C4-2B (cell line): ENCODE measurements at regions not wholly inside any gene's neighbourhood (a gene's known extent, or its start where the extent isn't known, plus 50 kb on each side); places are given as distances from the start of the nearest gene placed in this dataset.
"Not testable (repeated sequence)": the region's sequence is repeated elsewhere in the genome, so short reads cannot be mapped to it uniquely, and the experiment has no call there.

Experiments used
- H3K27ac ChIP-seq: fragments of 450-650 bp; 2 replicates; pipeline ENCODE4 v1.5.1; 2017
- CTCF ChIP-seq: fragments of 450-650 bp; conservative IDR thresholded peaks from 2 replicates; pipeline ENCODE4 v1.5.1; 2017; ENCODE audit warnings: mild to moderate bottlenecking
- ZFX ChIP-seq: fragments of 450-650 bp; IDR thresholded peaks from 2 replicates; pipeline ENCODE4 v1.6.1; 2017

GRCh38 chr15:53891862-53892261 lies 86.4 kb upstream of the UNC13C start:
- not testable (repeated sequence) for H3K27ac ChIP-seq
- TF ChIP-seq CTCF, result peak; percentile 71

GRCh38 chr15:53884441-53884840 lies 93.8 kb upstream of the UNC13C start:
- no peak overlapping the region for H3K27ac ChIP-seq
- no peak for TF ChIP-seq CTCF
- no peak for TF ChIP-seq ZFX

GRCh38 chr15:53882311-53882710 lies 95.9 kb upstream of the UNC13C start:
- TF ChIP-seq ZFX, result no peak
- no peak for TF ChIP-seq CTCF
- H3K27ac ChIP-seq, result no peak overlapping the region

- no peak overlapping the region for H3K27ac ChIP-seq
- no peak for TF ChIP-seq ZFX
- TF ChIP-seq CTCF, result no peak
Measured at GRCh38 chr15:53880357-53880756, 97.9 kb upstream of the UNC13C start.

- no peak overlapping the region for H3K27ac ChIP-seq
- TF ChIP-seq CTCF, result no peak
- no peak for TF ChIP-seq ZFX
Measured at GRCh38 chr15:53875711-53876110, 102.5 kb upstream of the UNC13C start.

- TF ChIP-seq CTCF, result no peak
- no peak for TF ChIP-seq ZFX
- H3K27ac ChIP-seq, result no peak overlapping the region
Measured at GRCh38 chr15:53875139-53875538, 103.1 kb upstream of the UNC13C start.

GRCh38 chr15:53872410-53872809 lies 105.8 kb upstream of the UNC13C start:
- no peak for TF ChIP-seq ZFX
- no peak overlapping the region for H3K27ac ChIP-seq

GRCh38 chr15:53869806-53870073 lies 108.5 kb upstream of the UNC13C start:
- no peak overlapping the region for H3K27ac ChIP-seq
- TF ChIP-seq CTCF (no peak), ZFX (no peak)
